ENCODE measurements at regions not wholly inside any gene's neighbourhood (a gene's known extent, or its start where the extent isn't known, plus 50 kb on each side); places are given as distances from the start of the nearest gene placed in this dataset.

GRCh38 chr17:72491102-72491501, 370.3 kb downstream of the SOX9 start:
- DNase-seq (ENCODE audit: low read depth, low spot score) = no peak
- H3K4me3 ChIP-seq (ENCODE audit: low read length) = no peak overlapping the region

DNA sequence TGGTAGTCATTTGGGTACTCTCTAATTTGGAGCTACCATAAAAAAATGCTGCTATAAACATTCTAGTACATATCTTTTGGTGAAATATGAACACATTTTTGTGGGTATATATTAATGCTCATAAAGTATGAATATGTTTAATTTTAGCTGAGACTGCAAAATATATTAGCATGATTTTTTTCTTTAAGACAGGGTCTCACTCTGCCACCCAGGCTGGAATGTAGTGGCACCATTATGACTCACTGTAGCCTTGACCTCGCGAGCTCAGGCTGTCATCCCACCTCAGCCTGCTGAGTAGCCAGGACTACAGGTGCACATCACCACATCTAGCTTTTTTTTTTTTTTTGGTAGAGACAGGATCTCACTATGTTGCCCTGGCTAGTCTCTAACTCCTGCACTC, 371.7 kb downstream of the SOX9 start:
- no peak for DNase-seq (ENCODE audit: low read depth, low spot score)
- H3K4me3 ChIP-seq (ENCODE audit: low read length) = no peak overlapping the region

DNA sequence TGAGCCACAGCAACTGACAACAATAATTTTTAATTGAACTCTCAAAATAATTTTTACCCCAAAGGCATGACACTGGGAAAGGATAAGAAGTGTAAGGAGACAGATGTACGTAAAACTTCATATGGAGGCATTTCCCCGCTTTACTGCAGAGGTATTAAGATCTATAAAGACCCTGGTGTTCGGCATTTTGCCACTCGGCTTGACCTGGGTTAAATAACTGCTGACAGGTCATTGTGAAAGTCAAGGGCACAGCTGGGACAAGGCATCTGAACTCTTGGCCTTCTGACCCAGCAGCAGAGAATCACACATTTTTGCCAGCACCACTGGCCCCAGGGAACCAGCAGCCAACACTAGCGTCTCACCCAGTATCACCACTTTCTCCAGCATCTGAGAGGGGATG, 372.1 kb downstream of the SOX9 start:
- no peak overlapping the region for H3K4me3 ChIP-seq (ENCODE audit: low read length)
- DNase-seq (ENCODE audit: low read depth, low spot score) = no peak

GRCh38 chr17:72494566-72494965, 373.7 kb downstream of the SOX9 start:
- no peak for DNase-seq (ENCODE audit: low read depth, low spot score)

GRCh38 chr17:72496461-72496860, 375.6 kb downstream of the SOX9 start:
- H3K4me3 ChIP-seq (ENCODE audit: low read length) = no peak overlapping the region
- DNase-seq (ENCODE audit: low read depth, low spot score) = no peak

More at GRCh38 chr17:72494566-72494965, 373.7 kb downstream of the SOX9 start:
- no peak overlapping the region for H3K4me3 ChIP-seq (ENCODE audit: low read length)

- H3K4me3 ChIP-seq (ENCODE audit: low read length) = no peak overlapping the region
These were observed 377.1 kb downstream of the SOX9 start for GRCh38 chr17:72497915-72498314.

GRCh38 chr17:72498364-72499210, 377.8 kb downstream of the SOX9 start:
- no peak for DNase-seq (ENCODE audit: low read depth, low spot score)
- H3K4me3 ChIP-seq (ENCODE audit: low read length) = no peak overlapping the region

More at GRCh38 chr17:72497915-72498314, 377.1 kb downstream of the SOX9 start:
- DNase-seq (ENCODE audit: low read depth, low spot score) = no peak

- H3K4me3 ChIP-seq (ENCODE audit: low read length) = no peak overlapping the region
- no peak for DNase-seq (ENCODE audit: low read depth, low spot score)
These were observed 380.9 kb downstream of the SOX9 start for GRCh38 chr17:72501404-72502370.

GRCh38 chr17:72502371-72503341, 381.8 kb downstream of the SOX9 start:
- no peak overlapping the region for H3K4me3 ChIP-seq (ENCODE audit: low read length)
- DNase-seq (ENCODE audit: low read depth, low spot score) = no peak

DNA sequence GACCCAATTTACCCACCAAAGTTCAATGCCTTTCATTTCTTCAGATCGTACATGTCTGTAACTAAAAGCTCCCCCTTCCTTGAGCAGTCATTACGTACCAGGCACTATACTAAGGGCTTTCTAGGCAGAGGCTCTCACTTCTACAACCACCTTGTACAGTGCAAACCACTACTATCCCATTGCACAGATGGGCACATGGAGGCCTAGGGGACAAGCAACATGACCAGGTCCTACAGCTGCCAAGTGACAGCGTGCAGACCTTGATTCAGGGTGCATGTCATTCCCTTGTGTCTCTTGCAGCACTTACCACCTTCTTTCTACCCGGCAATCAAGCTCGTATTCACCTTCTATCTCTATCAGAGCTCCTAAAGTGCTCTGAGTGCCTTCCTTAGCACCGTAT, 382.7 kb downstream of the SOX9 start:
- no peak for DNase-seq (ENCODE audit: low read depth, low spot score)
- no peak overlapping the region for H3K4me3 ChIP-seq (ENCODE audit: low read length)

DNA sequence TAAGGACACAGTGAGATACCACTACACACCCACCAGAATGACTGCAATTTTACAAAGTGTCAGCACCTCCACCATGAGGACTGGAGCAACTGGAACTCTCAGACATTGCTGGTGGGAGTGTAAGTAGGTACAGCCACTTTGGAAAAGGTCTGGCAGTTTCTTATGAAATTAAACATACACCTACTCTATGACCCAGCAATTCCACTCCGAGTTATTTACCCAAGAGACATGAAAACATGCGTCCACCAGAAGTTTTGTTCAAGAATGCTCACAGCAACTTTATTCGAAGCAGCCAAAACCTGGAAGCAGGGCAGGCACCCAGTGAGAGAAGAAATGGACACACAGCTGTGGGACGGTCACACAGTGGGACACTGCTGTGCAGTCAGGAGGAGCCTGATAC, 384.0 kb downstream of the SOX9 start:
- no peak overlapping the region for H3K4me3 ChIP-seq (ENCODE audit: low read length)
- no peak for DNase-seq (ENCODE audit: low read depth, low spot score)

- H3K4me3 ChIP-seq (ENCODE audit: low read length) = no peak overlapping the region
- no peak for DNase-seq (ENCODE audit: low read depth, low spot score)
These were observed 386.0 kb downstream of the SOX9 start for GRCh38 chr17:72506773-72507172.

DNA sequence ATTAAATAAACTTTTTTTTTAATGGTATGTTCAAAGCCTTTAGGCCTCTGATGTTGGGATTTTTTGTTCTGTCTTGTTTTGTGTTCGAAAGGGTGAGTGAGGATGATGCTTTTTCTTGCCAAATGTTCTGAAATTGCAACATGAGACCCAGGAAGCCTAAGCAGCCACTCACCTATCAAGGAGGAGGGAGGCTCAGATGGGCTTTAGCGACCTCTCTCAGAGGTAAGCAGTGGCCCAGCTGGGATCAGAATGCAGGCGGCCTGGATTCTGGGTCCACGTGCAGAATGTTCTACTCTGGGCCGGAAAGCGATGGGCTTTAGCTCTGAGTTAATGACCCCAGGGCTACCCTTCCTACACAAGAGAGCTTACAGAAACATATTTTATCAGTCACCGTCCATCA, 386.6 kb downstream of the SOX9 start:
- no peak overlapping the region for H3K4me3 ChIP-seq (ENCODE audit: low read length)
- no peak for DNase-seq (ENCODE audit: low read depth, low spot score)

DNA sequence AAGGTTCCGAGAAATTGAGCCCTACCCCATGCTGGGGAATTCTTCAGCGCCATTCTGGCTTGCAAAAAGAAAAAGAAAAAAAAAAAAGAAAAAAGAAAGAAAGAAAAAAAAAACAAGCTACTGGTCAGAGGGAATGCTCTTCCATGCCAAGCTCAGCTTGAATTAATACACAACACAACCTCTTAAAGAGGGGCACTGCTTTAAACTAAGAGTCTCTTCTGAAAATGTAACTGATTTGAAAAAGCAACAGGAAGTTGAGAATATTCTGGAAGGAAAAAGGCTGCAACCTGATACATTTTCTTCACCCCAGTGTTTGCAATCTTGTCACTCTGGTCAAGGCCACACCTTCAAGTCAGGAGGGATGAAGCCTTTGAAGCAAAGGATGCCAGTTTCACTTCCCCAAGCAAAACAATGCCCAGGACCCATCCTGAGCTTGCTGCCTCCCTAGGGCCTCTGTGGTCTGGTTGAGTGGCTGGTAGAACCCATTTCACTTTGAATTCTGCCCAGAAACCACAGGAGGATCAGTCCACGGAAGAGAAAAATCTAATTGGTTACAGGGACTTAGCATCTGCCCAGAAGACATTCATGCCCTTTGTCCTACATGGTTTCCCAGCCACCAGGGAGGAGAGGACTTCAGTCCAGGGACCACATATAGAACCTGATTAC, 389.7 kb downstream of the SOX9 start:
- no peak overlapping the region for H3K4me3 ChIP-seq (ENCODE audit: low read length)
- DNase-seq (ENCODE audit: low read depth, low spot score) = no peak

DNA sequence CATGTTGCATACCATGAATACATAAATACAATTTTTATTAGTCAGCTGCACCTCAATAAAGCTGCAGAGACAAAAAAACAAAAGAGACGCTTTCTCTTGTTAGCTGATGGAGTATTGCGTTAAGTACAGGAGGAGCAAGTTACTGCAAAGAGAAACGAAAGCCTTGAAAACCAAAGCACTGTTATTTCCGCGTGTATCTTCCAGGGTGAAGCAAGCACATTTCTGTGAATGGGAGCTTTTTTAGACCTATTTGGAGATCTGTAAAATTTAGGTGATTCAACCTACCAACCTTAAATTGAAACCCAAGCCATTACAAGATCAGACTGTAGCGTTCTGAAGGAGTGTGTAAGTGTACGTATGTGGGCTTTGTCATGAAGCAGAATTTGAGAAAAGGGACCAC, 390.4 kb downstream of the SOX9 start:
- no peak for DNase-seq (ENCODE audit: low read depth, low spot score)
- no peak overlapping the region for H3K4me3 ChIP-seq (ENCODE audit: low read length)

DNA sequence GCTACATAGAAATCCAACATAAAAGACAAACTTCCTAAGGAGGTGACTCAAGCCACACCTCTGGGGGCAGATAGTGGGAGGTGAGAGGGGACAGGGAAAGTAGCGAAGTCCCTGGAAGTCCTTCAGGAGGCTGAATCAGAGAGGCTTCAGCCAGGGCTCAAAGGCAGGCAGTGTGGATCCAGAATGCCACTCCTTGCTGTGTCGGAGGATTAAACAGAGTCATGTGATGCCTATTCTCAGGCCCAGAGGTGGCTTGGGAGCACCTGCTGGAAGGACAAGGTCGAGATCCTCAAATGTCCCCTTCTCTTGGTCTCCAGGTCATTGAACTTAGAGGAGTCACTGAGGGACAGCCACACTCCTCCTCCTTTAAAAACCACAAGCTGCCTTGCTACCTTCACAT, 391.1 kb downstream of the SOX9 start:
- no peak for DNase-seq (ENCODE audit: low read depth, low spot score)
- no peak overlapping the region for H3K4me3 ChIP-seq (ENCODE audit: low read length)

DNA sequence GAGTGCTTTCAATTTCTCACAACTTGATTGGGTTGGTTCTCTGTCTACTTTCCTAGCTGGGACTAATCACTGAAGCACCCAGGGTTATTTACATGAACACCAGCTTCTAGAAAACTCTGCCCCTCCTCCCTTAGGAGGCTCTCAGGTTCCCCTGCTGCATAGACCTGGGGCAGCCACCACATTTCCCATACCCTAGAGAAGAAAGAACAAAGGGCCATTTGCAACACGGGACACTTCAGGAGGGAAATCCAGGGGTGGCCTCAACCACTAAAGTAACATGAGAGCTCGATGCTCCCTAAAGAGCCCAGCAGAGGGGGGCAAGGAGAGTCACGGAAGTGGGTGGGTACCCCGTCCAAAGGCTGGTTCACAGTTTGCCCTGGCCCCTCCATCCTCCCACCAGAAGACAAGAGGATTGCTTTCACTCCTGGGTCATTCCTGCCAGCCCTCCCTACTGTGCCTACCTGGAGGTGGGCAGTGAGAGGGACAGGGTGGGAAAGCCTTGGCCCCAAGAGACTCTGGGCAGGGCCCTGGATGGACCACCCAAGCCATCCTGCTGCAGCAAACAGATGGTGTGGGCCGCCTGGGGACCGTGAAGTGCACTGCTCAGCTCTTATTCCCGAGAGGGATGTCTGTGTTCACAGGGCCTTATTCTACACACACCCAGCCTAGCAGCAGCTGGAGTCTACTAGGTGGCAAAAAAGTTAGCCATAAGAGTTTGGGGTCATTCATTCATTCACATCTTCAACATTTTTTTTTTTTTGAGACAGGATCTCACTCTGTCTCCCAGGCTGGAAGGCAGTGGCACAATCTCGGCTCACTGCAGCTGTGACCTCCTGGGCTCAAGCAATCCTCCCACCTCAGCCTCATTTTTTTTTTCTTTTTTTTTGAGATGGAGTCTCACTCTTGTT, 392.1 kb downstream of the SOX9 start:
- no peak for DNase-seq (ENCODE audit: low read depth, low spot score)
- H3K4me3 ChIP-seq (ENCODE audit: low read length) = no peak overlapping the region
